HG03039 (cell line): ENCODE measurements at regions not wholly inside any gene's neighbourhood (a gene's known extent, or its start where the extent isn't known, plus 50 kb on each side); places are given as distances from the start of the nearest gene placed in this dataset.

Experiments
- ATAC-seq: cut with Tn5 transposase; IDR thresholded peaks from one replicate; pipeline ENCODE4 v1.9.1; 2021; ENCODE audit warnings: mild to moderate bottlenecking, moderate library complexity; ENCODE audit not compliant: unreplicated experiment

DNA sequence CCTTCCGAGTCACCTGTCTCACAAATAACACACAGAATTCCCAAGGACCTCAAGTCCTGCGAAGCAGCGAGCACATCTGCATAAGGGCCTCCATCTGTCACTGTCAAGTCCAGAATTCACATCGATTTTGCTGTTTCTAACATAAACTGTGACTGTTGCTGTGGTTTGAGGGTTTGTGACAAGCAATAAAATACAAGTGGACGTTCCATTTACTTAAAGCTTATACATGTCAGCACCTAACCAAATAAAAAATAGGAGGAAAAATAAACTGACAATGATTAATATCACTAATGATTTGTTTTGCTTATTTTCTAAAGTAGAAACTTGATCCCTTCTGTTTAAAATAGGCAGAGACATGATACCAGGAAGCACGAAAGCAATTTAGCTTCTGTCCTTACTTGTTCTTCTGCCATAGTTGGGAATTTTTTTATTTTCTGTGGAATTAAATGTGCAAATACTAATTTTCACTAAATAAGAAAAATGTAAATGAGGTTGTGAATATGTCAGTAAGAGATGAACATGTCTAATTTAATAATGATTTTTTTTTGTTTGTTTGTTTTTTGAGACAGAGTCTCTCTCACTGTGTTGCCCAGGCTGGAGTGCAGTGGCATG is 279.1 kb downstream of the FGF9 start:
- no peak for ATAC-seq

DNA sequence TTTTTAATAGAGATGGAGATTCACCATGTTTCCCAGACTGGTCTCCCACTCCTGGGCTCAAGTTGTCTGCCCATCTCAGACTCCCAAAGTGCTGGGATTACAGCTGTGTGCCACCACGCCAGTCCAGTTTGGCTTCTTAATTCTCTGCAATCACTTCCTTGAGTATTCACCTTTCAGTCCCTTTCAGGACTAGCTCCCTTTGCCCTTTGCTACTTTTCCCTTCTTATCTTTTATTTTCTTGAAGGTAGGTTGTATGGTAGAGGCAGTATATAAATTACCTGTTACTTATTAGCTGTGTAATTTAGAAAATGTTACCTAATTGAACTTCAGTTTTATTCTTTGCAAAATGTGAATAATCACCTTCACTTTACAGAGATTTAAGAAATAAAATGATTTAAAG is 285.8 kb downstream of the FGF9 start:
- no peak for ATAC-seq

DNA sequence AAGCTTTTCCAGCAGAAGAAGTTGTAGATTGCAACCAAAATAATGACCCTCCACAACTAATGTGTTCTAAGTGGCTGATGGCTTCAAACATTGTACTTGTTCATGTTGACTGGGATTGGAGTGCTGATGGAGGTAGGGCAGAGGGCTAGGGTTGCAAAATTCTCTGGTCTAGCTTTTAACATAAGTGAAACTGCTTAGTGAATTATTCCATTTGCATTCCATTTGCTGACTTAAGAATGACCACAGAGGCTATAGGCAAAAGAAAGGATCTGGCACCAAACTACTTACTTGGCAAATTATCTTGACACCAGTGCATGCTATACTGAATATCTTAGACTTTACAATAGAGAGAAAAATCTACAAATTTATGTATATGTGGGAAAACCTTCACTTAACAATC is 287.0 kb downstream of the FGF9 start:
- ATAC-seq, result no peak

DNA sequence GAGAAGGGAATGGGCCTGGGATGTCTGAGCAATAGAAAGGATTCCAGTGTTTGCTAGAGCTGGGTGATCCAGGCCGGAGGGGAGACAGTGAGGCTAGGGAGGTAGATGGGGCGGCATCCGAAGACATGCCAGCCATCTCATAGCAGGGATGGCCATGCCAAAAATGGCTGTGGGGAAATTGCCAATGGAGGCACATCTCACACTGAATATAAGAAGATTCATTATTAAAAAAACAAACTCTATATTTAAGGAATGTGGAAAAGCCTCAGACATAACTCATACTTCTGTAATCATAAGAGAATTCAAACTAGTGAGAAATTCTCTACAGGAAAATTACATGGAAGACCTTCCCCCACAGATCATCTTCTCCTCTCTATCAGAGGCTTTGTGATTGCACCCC is 289.2 kb downstream of the FGF9 start:
- no peak for ATAC-seq

DNA sequence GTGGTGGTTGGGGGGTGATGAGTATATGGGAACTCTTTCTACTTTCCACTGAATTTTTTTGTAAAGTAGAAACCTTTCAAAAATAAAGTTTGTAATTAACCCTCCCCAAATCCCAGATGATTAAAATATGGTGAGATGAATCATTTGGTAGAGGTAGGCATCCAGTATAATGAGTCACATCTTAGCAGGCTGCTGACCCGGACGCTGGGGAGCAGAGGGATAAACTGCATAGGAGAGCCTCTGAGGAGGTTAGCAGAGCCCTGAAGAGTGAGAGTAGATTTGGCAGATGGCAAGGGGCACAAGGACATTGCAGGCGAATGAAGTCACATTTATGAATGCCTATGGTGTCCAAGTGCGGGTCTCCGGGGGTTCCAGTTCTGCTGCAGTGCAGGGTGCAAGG is 293.8 kb downstream of the FGF9 start:
- no peak for ATAC-seq

DNA sequence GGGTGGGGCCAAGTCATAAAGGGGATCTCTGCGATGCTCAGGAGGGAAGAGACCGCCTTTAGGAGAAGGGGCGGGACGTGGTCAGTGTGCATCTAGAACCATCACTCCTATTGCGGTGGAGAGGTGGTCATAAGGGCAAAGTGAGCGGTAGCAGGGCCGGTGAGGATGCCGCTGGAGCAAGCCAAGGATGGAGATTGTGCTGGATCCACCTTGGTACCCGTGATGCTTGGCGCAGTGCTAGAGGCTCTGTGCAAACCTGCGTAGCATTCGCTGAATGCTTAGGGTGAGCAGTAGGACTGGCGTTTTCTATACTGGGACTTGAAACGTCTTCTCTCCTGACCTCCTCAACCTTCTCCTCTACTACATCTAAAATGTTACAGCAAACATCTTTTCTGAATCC is 294.2 kb downstream of the FGF9 start:
- ATAC-seq, result no peak

DNA sequence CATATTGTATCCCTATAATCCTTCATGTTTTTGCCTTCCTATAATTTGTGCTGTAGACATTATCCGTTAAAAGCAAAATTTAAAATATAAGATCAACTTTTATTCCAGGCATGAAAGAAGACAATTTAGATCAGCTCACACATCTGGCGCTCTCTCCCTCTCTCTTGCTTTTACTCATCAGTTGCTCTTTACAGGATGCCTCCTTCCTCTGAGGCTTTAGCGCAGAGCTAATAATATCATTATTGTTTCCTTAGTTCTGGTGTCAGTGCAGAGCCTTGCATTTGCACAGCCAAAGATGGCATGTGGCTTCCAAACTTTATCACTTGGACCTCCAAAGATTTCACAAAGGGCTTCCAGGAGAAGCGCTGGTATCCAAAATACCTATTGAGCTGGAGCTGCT is 295.1 kb downstream of the FGF9 start:
- ATAC-seq, result no peak

DNA sequence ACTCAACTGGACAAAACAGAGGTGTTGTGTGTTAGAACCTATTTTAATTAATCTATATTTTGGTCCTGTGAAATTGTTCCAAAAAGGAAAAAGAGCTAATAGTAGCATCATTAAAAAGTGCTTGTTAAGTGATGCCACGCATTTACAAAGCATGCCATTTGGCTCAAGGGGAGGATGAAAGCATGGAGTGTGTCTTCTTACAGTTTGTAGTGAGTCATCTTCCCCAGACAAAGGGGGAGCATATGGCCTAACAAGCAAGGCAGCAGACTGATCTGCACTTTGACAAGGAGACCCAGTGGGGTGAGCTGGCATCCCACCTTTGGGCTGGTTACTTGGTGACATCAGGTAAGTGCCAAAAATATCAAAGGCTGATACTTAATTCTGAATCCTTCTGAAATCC is 297.0 kb downstream of the FGF9 start:
- no peak for ATAC-seq

DNA sequence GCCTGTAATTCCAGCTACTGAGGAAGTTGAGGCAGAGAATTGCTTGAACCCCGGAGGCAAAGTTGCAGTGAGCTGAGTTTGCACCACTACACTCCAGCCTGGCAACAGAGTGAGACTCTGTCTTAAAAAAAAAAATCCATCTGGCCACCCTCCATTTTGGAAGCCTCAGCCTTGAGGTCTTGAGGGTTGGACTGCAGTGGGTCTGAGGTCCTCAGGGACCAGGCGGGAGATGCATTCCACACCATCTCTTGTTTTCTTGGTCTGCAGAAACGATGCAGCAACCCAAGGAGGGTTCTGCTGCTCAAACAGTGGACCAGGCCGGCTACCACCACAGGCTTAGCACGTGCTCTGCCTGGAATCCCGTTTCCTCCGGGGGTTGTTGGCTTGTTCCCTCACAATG is 299.3 kb downstream of the FGF9 start:
- ATAC-seq, result no peak

DNA sequence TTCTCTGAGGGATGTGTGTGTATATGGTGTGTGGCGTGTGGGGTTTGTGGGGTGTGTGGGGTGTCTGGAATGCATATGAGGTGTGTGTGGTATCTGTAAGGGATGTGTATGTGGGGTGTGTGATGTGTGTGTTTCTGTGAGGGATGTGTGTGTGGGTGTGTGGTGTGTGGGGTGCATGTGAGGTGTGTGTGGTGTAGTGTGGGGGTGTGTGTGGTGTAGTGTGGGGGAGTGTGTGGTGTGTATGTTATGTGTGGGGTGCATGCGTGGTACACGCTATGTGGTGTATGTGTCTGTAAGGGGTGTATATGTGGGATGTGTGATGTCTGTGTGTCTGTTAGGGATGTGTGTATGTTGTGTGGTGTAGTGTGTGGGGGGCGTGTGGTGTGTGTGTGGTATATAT is 300.0 kb downstream of the FGF9 start:
- no peak for ATAC-seq

DNA sequence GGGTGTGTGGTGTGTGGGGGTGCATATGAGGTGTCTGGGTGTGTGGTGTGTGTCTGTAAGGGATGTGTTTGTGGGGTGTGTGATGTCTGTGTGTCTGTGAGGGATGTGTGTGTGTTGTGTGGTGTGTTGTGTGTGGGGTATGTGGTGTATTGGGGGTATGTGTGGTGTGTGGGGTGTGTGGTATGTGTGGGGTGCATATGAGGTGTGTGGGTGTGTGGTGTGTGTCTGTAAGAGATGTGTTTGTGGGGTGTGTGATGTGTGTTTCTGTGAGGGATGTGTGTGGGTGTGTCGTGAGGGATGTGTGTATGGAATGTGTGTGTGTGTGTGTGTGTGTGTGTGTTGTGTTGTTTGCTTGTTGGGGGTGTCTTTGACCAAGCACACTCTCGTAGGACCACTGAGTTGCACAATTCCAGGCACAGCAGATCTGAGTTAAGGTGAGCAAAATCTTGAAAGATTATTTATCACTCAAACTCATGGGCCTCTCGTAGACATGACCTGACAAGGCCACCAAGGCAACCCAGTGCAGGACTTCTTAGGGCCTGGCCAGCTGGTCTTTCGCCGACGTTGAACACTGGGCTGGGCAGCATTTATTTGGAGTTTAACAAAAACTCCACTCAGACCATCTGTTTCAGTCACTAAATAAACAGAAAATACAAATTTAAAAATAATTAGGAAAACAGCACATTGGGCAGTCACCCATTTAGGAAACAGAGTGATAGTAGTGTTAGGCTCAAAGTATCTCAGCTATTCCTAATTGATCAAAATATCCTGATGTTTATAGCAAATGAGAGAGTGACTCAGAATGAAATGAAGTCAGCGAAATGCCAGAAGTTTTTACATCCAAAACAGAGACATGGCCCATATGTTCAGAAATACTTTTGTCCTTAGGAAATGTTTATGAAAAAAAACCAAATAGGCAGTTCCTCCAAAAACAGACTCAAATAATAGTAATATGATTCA is 301.1 kb downstream of the FGF9 start:
- no peak for ATAC-seq

DNA sequence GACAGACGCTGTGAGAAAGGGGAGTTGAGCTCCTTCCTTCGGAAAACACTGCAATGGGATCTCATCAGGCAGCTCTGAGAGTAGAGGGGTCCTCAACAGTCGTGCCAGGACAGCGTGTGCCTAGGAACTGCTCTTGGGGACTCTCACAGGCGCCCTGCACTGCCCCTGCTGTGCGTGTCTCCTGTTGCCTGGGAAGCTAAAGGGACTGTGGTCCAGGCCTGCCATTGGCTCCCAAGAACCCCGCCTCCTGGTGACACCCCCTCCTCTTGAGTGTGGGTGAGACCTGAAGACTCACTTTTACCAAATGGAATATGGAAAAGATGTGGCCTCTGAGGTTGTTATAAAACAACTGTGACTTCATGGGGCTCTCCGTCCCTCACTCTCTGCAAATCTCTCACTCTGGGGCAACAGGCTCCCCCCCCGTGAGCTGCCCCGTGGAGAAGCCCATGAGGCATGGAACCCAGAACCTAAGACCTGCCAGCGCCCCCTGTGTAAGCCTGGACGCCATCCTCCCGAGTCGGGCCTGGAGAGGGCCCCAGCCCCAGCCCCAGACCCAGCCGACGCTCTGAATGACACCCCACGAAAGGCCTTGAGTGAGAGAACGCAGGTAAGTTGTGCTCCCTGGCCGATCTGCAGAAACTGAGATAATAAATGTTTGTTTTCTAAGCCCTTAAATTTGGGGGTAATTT is 302.7 kb downstream of the FGF9 start:
- no peak for ATAC-seq

DNA sequence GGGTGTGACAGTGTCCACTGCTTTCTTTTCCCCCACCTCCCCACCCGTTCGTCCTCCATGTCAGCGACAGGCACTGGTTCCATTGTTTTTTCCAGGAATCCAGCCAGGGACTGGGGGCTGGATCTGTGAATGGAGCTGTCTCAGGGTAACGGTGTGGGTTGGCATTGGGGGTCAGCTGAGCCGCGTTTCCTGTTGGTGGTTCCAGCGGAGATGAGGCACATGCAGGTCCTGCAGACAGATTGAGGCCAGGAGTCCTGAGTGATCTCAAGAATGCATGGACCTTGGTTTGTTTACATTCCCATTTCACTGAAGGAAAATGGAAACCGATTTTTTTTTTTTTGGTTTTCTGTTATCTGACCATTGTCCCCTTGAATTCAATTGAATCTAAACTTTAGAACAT is 303.9 kb downstream of the FGF9 start:
- ATAC-seq, result no peak

DNA sequence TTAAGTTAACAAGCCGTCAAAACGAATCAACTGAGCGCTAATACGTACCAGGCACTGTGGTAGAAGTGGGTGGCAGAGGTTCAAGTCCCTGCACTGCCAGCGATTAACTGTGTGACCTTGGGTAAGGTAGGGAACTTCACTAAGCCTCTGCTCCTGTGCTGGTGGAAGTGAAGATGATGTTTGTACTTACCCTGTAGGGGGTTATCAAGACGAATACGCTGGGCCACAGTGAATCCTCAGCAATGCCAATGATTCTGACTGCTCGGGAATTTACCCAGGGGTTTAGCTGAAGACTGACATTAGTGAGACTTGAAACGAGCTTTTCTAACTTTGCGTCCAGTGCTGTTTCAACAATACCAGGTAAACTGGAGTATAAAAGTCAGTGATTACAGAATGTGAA is 305.3 kb downstream of the FGF9 start:
- ATAC-seq, result no peak

DNA sequence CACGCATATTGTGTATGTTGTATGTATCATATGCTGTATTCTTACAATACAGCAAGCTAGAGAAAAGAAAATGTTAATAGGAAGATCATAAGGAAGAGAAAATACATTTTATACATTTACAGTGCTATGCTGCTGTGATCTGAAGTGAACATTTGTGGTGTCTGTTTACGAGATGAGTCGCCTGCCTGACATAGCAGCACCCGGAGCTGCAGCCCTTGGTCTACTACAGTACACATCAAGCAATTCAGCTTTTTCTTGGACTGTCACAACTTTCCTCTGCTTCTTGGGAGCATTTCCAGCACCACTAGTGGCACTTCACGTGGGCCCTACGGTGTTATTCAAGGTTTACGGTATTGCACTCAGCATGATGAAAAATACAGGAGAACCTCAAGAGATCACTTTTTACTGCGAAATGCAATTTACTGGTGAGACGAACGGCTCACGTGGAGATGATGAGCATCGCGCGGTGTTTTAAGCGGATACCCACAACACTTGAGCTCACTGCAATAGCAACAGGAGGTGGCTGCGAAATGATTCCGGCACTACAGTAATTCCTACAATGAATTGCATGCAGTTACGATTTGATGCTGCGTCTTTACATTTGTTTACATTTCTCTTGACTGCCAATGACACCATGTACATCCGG is 308.4 kb downstream of the FGF9 start:
- no peak for ATAC-seq

DNA sequence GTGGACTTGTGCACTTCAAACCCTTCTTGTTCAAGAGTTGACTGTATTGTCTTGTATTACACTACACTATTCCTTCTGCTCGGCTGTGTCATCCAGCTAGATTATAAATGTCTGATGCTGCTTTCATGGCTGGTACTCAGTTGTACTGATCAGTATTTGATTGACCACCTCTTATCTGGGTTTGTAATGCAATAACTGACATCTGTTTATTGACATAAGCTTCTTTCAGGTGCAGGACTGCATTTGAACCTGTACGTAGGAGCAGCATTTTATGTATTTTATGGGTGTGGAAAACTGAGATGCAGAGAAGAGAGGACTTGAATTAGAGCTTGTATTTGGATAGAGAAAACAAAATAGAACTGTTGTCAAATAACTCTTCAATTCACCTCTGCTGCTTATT is 309.2 kb downstream of the FGF9 start:
- ATAC-seq, result no peak

DNA sequence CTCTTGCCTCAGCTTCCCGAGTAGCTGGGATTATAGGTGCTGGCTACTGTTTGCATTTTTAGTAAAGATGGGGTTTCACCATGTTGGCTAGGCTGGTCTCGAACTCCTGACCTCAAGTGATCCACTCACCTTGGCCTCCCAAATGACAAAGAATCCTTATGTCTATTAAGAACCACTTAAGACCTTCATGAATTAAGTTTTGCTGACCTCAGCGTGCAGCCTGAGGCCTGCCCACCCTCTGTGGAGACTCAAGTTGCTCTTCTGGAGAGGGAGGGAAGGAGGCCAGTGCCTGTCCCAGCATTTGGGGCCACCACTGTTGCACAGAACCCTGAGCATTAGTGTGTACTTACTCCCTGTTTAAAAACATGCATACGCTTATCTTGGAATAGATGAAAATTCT is 313.3 kb downstream of the FGF9 start:
- no peak for ATAC-seq

DNA sequence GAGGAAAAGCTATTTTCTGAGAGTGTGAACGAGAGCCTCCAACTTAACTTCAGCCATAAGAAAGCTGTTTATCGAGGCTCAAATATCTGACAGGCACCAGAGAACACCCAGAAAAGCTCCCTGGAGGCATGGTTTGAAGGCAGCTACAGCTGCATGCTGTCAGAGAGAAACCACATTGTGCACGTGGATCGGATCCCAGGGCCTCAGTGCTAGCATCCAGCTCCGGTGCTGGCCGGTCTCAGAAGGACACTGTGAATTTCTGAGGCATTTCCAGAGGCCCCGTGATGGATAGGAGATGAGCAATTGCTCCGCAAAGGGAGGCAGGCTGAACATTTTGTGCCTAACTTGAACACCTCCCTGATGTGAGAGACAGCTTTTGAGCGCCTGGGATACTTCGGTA is 315.7 kb downstream of the FGF9 start:
- ATAC-seq, result no peak

DNA sequence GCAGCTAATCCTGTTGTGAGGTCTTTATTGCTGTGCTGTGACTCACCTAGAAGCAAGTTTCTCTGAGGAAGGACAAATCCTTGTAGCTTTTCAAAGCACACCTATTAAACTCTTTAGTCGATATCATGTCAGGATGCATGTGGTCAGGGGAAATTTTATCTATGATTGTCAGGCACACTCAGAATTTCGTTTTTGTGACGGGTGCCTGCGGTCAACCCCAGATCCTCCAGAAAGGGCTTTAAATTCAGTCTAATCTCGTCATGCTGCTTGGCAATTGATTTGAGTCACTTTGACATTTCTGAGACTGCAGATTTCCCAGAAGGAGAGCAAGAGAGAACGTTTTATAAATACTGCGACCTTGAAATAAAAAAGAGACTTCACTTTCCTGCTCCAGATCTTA is 316.9 kb downstream of the FGF9 start:
- ATAC-seq, result no peak

DNA sequence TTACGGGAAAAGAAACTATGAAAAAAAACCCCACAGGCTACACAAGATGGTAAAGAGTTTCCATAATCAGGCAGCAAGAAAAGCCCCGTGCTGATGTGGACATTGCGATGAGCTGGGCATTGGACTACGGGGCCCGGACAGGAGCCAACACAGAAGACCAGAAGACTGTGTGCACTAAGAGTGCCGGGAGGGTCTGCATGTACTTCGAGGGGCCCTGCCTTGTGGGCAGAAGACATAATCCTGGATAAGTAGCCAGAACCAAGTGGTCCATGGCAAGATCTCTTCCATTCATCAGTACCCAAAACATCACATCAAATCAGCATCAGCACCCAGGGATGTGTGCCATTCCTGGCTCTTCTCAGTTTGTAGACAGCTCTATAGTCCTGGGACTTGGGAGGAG is 317.8 kb downstream of the FGF9 start:
- ATAC-seq, result no peak

DNA sequence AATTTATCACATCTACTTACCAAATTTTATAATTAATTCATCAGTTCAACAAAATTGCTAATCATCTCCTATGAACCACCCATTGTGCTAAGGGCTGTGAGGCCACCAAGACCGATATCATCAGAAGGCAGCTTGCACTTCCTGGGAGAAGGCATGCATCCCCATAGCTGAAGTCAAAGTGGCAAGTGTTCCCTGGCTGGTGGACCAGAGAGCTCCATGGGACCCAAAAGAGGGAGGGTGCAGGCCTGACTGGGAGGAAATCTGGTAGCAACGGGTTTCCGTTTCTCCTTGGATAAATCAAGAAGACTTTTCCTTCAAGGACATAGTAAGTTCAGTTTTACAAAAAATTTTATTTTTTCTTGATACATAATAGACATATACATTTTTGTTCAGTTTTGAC is 325.2 kb downstream of the FGF9 start:
- no peak for ATAC-seq

DNA sequence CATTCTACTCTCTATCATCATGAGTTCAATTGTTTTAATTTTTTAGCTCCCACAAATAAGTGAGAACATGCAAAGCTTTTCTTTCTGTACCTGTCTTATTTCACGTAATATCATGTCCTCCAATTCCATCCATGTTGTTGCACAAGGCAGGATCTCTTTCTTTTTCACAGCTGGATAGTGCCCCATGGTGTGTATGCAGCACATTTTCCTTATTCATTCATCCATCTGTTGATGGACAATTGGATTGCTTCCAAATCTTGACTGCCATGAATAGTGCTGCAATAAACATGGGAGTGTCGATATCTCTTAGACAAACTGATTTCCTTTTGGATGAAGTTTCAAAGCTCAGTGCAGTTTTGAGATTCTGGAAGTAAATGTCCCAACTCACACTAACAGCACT is 326.9 kb downstream of the FGF9 start:
- no peak for ATAC-seq
